Upper lobe of right lung (tissue), 1 donor: ENCODE measurements at regions not wholly inside any gene's neighbourhood (a gene's known extent, or its start where the extent isn't known, plus 50 kb on each side); places are given as distances from the start of the nearest gene placed in this dataset.

Experiments
- ATAC-seq: fragments of 200-7000 bp; cut with Tn5 transposase; one replicate; pipeline ENCODE4 v1.9.1; 2020; ENCODE audit warnings: mild to moderate bottlenecking, moderate library complexity
- DNase-seq: peaks from one replicate; pipeline ENCODE4 v3.0.0-alpha.2; 2020
- H3K27ac ChIP-seq: fragments of 200-600 bp; one replicate; pipeline ENCODE4 v1.8.0; 2022
- H3K27me3 ChIP-seq: fragments of 200-600 bp; one replicate; pipeline ENCODE4 v1.8.0; 2022; ENCODE audit warnings: mild to moderate bottlenecking
- H3K36me3 ChIP-seq: fragments of 200-600 bp; one replicate; pipeline ENCODE4 v1.8.0; 2022
- H3K4me1 ChIP-seq: fragments of 200-600 bp; one replicate; pipeline ENCODE4 v1.8.0; 2022
- H3K4me3 ChIP-seq: fragments of 200-600 bp; one replicate; pipeline ENCODE4 v1.8.0; 2022; ENCODE audit warnings: mild to moderate bottlenecking
- H3K9me3 ChIP-seq: fragments of 200-600 bp; one replicate; pipeline ENCODE4 v1.8.0; 2022
- CTCF ChIP-seq: fragments of 200-600 bp; IDR thresholded peaks from one replicate; pipeline ENCODE4 v1.8.0; 2022; ENCODE audit warnings: antibody characterized with exemption
- intact Hi-C: fragments of 100-400 bp; cut with DNase I; formaldehyde crosslinking; loops from one replicate; pipeline ENCODE4 v1.11.0; 2022
- donor health status: DM: no; HTN: yes; CAD: no; lungs with severe emphysema.

DNA sequence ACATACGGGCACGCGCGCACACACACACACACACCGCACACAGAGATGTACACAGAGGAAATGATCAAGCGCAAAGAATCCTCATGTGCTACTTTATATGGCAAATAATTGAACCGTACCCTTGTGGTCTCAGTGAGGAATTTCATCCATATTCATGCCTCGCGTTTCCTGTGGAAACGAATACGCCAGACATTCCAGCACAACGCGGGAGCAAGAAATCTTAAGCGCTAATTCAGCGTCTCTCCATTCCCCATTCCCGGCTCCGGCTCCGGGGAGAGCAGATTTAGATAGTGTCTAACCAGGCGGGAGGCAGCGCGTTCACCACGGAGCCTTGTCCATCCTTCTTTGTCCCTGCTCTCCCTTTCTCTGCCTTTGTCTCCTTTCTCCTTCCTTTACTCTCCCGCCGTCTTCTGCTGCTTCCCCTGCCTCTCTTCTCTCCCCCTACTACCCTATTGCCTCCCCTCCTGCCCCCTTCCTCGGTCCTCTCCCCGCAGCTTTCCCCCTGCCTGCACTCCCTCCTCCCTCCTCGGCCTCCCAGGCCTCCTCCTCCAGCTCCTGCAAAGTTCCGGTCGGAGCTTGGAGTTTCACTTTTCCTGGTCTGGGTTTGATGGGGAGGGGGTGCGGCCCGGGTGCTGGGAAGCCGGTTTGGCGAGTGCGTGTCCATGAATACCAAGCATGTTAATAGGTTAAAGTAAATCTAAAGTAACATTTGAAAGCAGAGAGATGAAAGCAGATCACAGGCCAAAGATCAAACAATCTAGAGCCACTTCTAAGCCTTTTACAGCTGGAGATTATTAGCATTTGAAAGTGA, 579.3 kb downstream of the BUD13 start:
- peak overlapping the region; percentile 79 for H3K27ac ChIP-seq
- H3K36me3 ChIP-seq: no peaks in the 10 kb centered on the region
- ATAC-seq: peak; percentile 92
- H3K9me3 ChIP-seq: no peaks in the 10 kb centered on the region
- H3K4me3 ChIP-seq: peak overlapping the region; percentile 55
- H3K4me1 ChIP-seq: no peaks in the 10 kb centered on the region
- TF ChIP-seq CTCF: peak; percentile 29
- intact Hi-C loops: no loop called here
- peaks cover 6% of the 10 kb centered on the region for H3K27me3 ChIP-seq
- peak; percentile 92 for DNase-seq

- TF ChIP-seq CTCF: no peak
- H3K27me3 ChIP-seq: peaks cover 6% of the 10 kb centered on the region
- peak overlapping the region; percentile 79 for H3K27ac ChIP-seq
- DNase-seq (no peak), ATAC-seq (peak; percentile 3)
- H3K9me3 ChIP-seq: no peaks in the 10 kb centered on the region
- peak overlapping the region; percentile 55 for H3K4me3 ChIP-seq
- H3K36me3 ChIP-seq: no peaks in the 10 kb centered on the region
- H3K4me1 ChIP-seq: no peaks in the 10 kb centered on the region
- intact Hi-C loops: no loop called here
Measured at GRCh38 chr11:116192509-116193210, 580.1 kb downstream of the BUD13 start.

DNA sequence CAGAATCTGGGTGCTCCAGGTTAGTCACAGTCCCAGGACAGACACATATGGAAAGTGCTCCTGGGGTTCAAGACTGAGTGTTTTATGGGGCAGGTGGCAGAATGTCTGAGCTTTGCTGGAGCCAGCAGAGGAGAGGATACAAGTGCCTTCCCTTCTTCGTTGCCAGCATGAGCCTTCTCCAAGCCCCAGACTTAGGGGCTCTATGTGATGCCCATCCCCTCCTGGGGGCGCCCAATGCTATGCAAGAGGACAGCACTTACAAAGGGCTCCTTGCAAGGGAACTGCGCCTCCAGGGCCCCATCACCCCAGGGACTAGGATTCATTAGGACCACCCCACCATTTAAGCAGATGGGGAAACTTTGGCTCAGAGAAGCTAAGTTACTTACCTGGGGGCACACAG, 581.9 kb downstream of the BUD13 start:
- Histone ChIP-seq H3K27ac (no peak overlapping the region), H3K4me1 (no peaks in the 10 kb centered on the region), H3K4me3 (no peak overlapping the region), H3K9me3 (no peaks in the 10 kb centered on the region), H3K36me3 (no peaks in the 10 kb centered on the region), H3K27me3 (peaks cover 6% of the 10 kb centered on the region)
- ATAC-seq: no peak
- TF ChIP-seq CTCF: no peak
- no peak for DNase-seq
- intact Hi-C loops: no loop called here

GRCh38 chr11:116189408-116190170, 583.2 kb downstream of the BUD13 start:
- no peaks in the 10 kb centered on the region for H3K36me3 ChIP-seq
- H3K9me3 ChIP-seq: no peaks in the 10 kb centered on the region
- no peaks in the 10 kb centered on the region for H3K4me1 ChIP-seq
- intact Hi-C loops: no loop called here
- H3K4me3 ChIP-seq: no peak overlapping the region
- no peak for TF ChIP-seq CTCF
- no peak for DNase-seq
- ATAC-seq: no peak
- peaks cover 6% of the 10 kb centered on the region for H3K27me3 ChIP-seq
- H3K27ac ChIP-seq: no peak overlapping the region

DNA sequence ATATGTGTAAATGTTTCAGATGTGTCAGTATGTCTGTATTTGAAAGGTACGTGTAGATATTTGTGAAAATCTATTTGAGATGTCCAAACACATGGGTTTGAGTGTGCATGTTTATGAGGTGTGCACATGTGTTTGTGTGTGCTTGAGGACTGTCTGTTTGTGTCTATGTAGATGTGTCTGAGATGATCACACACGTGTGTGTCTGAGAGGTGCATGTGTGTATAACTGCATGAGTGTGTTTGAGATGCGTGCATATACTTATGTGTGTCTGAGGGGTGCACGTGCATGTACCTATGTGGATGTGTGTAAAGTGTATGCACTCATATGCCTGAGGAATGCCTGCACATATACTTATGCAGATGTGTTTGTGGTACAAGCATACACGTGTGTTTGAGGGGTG, 584.4 kb downstream of the BUD13 start:
- no peak for TF ChIP-seq CTCF
- Histone ChIP-seq H3K36me3 (no peaks in the 10 kb centered on the region), H3K9me3 (no peaks in the 10 kb centered on the region), H3K4me3 (no peak overlapping the region), H3K27ac (no peak overlapping the region), H3K27me3 (peaks cover 6% of the 10 kb centered on the region), H3K4me1 (no peaks in the 10 kb centered on the region)
- no peak for DNase-seq
- intact Hi-C loops: no loop called here
- ATAC-seq: no peak
